WTC11 (cell line): ENCODE measurements at regions not wholly inside any gene's neighbourhood (a gene's known extent, or its start where the extent isn't known, plus 50 kb on each side); places are given as distances from the start of the nearest gene placed in this dataset.

Experiments used
- ATAC-seq: fragments of 200-7000 bp; cut with Tn5 transposase; 2 replicates; pipeline ENCODE4 v1.10.0; 2021; ENCODE audit warnings: mild to moderate bottlenecking, moderate library complexity
- CTCF ChIA-PET: fragments of 300-600 bp; sonication (Branson Sonifier 250); formaldehyde crosslinking; loops from one replicate; lab custom pipeline; 2021; ENCODE audit warnings: antibody characterized with exemption; lab: Charles Lee
- POLR2A ChIA-PET: fragments of 350-600 bp; sonication (Branson Sonifier 250); formaldehyde crosslinking; loops from one replicate; lab custom pipeline; 2021; ENCODE audit warnings: antibody characterized with exemption; lab: Charles Lee
- DNase-seq: peaks from one replicate; pipeline ENCODE4 v3.0.0; 2021; ENCODE audit warnings: low spot score
- H3K27ac Mint-ChIP-seq: 2 replicates; pipeline ENCODE4 v1.8.0; 2021; ENCODE audit warnings: mixed read lengths
- H3K27me3 Mint-ChIP-seq: 2 replicates; pipeline ENCODE4 v1.8.0; 2021; ENCODE audit warnings: low read depth, mild to moderate bottlenecking, moderate library complexity, mixed read lengths
- H3K36me3 Mint-ChIP-seq: 2 replicates; pipeline ENCODE4 v1.8.0; 2021; ENCODE audit warnings: mixed read lengths
- H3K4me1 Mint-ChIP-seq: 2 replicates; pipeline ENCODE4 v1.8.0; 2022; ENCODE audit warnings: mixed read lengths
- H3K4me3 Mint-ChIP-seq: 2 replicates; pipeline ENCODE4 v1.8.0; 2021; ENCODE audit warnings: mild to moderate bottlenecking, moderate library complexity, mixed read lengths
- H3K9me3 Mint-ChIP-seq: 2 replicates; pipeline ENCODE4 v1.8.0; 2021; ENCODE audit warnings: mixed read lengths
- ELF4 ChIP-seq: sonication (generic); formaldehyde crosslinking; IDR thresholded peaks from 2 replicates; pipeline ENCODE4 v1.8.1; 2022; ENCODE audit warnings: low read depth, mild to moderate bottlenecking, moderate library complexity, missing genetic modification reagents
- FOXJ3 ChIP-seq: sonication (generic); formaldehyde crosslinking; IDR thresholded peaks from 2 replicates; pipeline ENCODE4 v1.9.0; 2021; ENCODE audit warnings: missing genetic modification reagents, mild to moderate bottlenecking, borderline replicate concordance
- FOXK1 ChIP-seq: sonication (generic); formaldehyde crosslinking; IDR thresholded peaks from 2 replicates; pipeline ENCODE4 v1.8.0; 2022; ENCODE audit warnings: mild to moderate bottlenecking, moderate library complexity, missing genetic modification reagents
- FOXP1 ChIP-seq: sonication (generic); formaldehyde crosslinking; IDR thresholded peaks from 2 replicates; pipeline ENCODE4 v1.8.0; 2022; ENCODE audit warnings: missing genetic modification reagents, mild to moderate bottlenecking, moderate library complexity, borderline replicate concordance
- NFYB ChIP-seq: sonication (generic); formaldehyde crosslinking; conservative IDR thresholded peaks from 2 replicates; pipeline ENCODE4 v1.8.0; 2022; ENCODE audit warnings: low read depth, missing genetic modification reagents
- RELA ChIP-seq: sonication (generic); formaldehyde crosslinking; IDR thresholded peaks from 2 replicates; pipeline ENCODE4 v1.8.1; 2022; ENCODE audit warnings: missing genetic modification reagents, mild to moderate bottlenecking, borderline replicate concordance
- SMAD4 ChIP-seq: sonication (generic); formaldehyde crosslinking; IDR thresholded peaks from 2 replicates; pipeline ENCODE4 v1.8.0; 2022; ENCODE audit warnings: mild to moderate bottlenecking, missing genetic modification reagents
- SOX15 ChIP-seq: fragments of 250-450 bp; sonication (Bioruptor Pico); IDR thresholded peaks from 2 replicates; pipeline ENCODE4 v1.9.0; 2021; ENCODE audit warnings: mild to moderate bottlenecking
- TEAD4 ChIP-seq: sonication (generic); formaldehyde crosslinking; IDR thresholded peaks from 2 replicates; pipeline ENCODE4 v1.8.0; 2022; ENCODE audit warnings: mild to moderate bottlenecking, missing genetic modification reagents
- TP53 ChIP-seq: sonication (generic); formaldehyde crosslinking; IDR thresholded peaks from 2 replicates; pipeline ENCODE4 v1.8.1; 2023; ENCODE audit warnings: mild to moderate bottlenecking, missing genetic modification reagents
- ZNF263 ChIP-seq: sonication (generic); formaldehyde crosslinking; IDR thresholded peaks from 2 replicates; pipeline ENCODE4 v1.8.1; 2022; ENCODE audit warnings: low read depth, mild to moderate bottlenecking, moderate library complexity, missing genetic modification reagents
- ZNF416 ChIP-seq: fragments of 250-450 bp; sonication (Bioruptor Pico); IDR thresholded peaks from 2 replicates; pipeline ENCODE4 v1.9.0; 2021; ENCODE audit warnings: mild to moderate bottlenecking, inconsistent platforms
- ZNF423 ChIP-seq: fragments of 250-450 bp; sonication (Bioruptor Pico); IDR thresholded peaks from 2 replicates; pipeline ENCODE4 v2.1.2; 2022; ENCODE audit warnings: mild to moderate bottlenecking, moderate library complexity
- TF ChIP-seq, protein P1 (sequence below): sonication (generic); formaldehyde crosslinking; IDR thresholded peaks from 2 replicates; pipeline ENCODE4 v1.8.0; 2023; ENCODE audit warnings: mild to moderate bottlenecking, missing genetic modification reagents
- TF ChIP-seq, protein P2 (sequence below): sonication (generic); formaldehyde crosslinking; conservative IDR thresholded peaks from 2 replicates; pipeline ENCODE4 v1.8.1; 2022; ENCODE audit warnings: mild to moderate bottlenecking, missing genetic modification reagents
- TF ChIP-seq, protein P3 (sequence below): sonication (generic); formaldehyde crosslinking; IDR thresholded peaks from 2 replicates; pipeline ENCODE4 v1.8.0; 2022; ENCODE audit warnings: mild to moderate bottlenecking, missing genetic modification reagents
- TF ChIP-seq, protein P4 (sequence below): fragments of 250-450 bp; sonication (Bioruptor Pico); IDR thresholded peaks from 2 replicates; pipeline ENCODE4 v1.9.0; 2021; ENCODE audit warnings: mild to moderate bottlenecking
- TF ChIP-seq, protein P5 (sequence below): sonication (generic); formaldehyde crosslinking; IDR thresholded peaks from 2 replicates; pipeline ENCODE4 v1.8.1; 2022; ENCODE audit warnings: mild to moderate bottlenecking, missing genetic modification reagents, moderate library complexity, borderline replicate concordance
- TF ChIP-seq, protein P6 (sequence below): sonication (generic); formaldehyde crosslinking; IDR thresholded peaks from 2 replicates; pipeline ENCODE4 v1.8.0; 2023; ENCODE audit warnings: missing genetic modification reagents
- TF ChIP-seq, protein P7 (sequence below): fragments of 250-450 bp; sonication (Bioruptor Pico); IDR thresholded peaks from 2 replicates; pipeline ENCODE4 v1.9.0; 2021; ENCODE audit warnings: moderate library complexity, mild to moderate bottlenecking, inconsistent platforms, borderline replicate concordance
- TF ChIP-seq, protein P8 (sequence below): sonication (generic); formaldehyde crosslinking; IDR thresholded peaks from 2 replicates; pipeline ENCODE4 v1.8.1; 2022; ENCODE audit warnings: low read depth, mild to moderate bottlenecking, moderate library complexity, missing genetic modification reagents, borderline replicate concordance
- TF ChIP-seq, protein P9 (sequence below): sonication (generic); formaldehyde crosslinking; IDR thresholded peaks from 2 replicates; pipeline ENCODE4 v1.8.1; 2022; ENCODE audit warnings: missing genetic modification reagents, borderline replicate concordance
- TF ChIP-seq, protein P10 (sequence below): sonication (generic); formaldehyde crosslinking; IDR thresholded peaks from 2 replicates; pipeline ENCODE4 v1.8.1; 2023; ENCODE audit warnings: mild to moderate bottlenecking, missing genetic modification reagents, moderate library complexity

DNA sequence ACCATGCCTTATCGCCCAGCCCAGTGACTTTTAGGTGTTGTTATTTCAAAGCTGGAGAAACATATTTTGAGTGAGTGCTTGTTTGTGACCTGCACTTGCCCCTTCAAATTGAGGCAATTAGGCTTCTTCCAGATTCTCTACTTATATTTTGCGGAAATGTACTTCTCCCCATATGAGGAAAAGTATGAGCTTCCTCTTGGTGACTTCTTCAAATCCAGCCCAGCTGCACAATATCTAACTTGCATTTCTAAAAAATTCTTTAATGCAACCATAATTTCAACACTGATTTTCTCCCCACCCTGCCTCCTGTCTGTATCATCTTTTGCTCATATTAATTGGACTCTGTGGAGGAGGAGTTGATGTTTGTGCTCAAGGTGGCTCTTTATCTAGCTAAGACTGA is 391.2 kb upstream of the POU3F3 start (continued):
- TF ChIP-seq, protein P1, sequence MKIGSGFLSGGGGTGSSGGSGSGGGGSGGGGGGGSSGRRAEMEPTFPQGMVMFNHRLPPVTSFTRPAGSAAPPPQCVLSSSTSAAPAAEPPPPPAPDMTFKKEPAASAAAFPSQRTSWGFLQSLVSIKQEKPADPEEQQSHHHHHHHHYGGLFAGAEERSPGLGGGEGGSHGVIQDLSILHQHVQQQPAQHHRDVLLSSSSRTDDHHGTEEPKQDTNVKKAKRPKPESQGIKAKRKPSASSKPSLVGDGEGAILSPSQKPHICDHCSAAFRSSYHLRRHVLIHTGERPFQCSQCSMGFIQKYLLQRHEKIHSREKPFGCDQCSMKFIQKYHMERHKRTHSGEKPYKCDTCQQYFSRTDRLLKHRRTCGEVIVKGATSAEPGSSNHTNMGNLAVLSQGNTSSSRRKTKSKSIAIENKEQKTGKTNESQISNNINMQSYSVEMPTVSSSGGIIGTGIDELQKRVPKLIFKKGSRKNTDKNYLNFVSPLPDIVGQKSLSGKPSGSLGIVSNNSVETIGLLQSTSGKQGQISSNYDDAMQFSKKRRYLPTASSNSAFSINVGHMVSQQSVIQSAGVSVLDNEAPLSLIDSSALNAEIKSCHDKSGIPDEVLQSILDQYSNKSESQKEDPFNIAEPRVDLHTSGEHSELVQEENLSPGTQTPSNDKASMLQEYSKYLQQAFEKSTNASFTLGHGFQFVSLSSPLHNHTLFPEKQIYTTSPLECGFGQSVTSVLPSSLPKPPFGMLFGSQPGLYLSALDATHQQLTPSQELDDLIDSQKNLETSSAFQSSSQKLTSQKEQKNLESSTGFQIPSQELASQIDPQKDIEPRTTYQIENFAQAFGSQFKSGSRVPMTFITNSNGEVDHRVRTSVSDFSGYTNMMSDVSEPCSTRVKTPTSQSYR (CRISPR knock-in tag): no peak
- TF ChIP-seq, protein P2, sequence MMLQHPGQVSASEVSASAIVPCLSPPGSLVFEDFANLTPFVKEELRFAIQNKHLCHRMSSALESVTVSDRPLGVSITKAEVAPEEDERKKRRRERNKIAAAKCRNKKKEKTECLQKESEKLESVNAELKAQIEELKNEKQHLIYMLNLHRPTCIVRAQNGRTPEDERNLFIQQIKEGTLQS: no peak
- no peak for TF ChIP-seq FOXK1 (CRISPR knock-in tag)
- no peak for TF ChIP-seq ZNF263
- TF ChIP-seq SOX15 (CRISPR knock-in tag): no peak
- TF ChIP-seq, protein P3, sequence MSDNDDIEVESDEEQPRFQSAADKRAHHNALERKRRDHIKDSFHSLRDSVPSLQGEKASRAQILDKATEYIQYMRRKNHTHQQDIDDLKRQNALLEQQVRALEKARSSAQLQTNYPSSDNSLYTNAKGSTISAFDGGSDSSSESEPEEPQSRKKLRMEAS: no peak

DNA sequence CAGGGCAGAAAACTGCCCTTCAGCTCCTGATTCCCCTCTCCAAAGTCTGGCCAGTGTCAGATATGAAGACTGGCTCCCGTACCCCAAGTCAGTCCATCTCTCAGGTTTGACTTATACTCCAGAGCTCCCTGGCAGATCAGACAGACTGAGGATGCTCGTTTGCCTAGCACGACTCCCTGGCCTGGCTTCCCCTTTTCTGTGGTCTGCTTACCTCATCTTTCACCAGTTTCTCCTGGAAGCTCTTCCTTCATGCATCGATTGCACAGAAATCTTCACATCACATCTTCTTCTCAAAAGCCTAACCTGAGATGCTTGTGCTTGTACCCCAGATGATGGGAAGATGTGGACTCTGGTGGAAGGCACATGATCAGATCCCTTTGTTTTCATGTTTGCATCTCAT is 387.9 kb upstream of the POU3F3 start:
- ChIA-PET CTCF (no interaction called here), POLR2A (no interaction called here)
- Mint-ChIP-seq H3K36me3 (no peaks in the 10 kb centered on the region), H3K4me3 (no peak overlapping the region), H3K27me3 (peaks cover 4% of the 10 kb centered on the region; the same call in 1 of the 2 replicates), H3K4me1 (peaks cover 25% of the 10 kb centered on the region), H3K27ac (no peak overlapping the region), H3K9me3 (peaks cover 10% of the 10 kb centered on the region)
- ATAC-seq: no peak
- no peak for DNase-seq
- TF ChIP-seq, protein P4, sequence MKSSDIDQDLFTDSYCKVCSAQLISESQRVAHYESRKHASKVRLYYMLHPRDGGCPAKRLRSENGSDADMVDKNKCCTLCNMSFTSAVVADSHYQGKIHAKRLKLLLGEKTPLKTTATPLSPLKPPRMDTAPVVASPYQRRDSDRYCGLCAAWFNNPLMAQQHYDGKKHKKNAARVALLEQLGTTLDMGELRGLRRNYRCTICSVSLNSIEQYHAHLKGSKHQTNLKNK (CRISPR knock-in tag): no peak
- no peak for TF ChIP-seq FOXP1 (CRISPR knock-in tag)
- TF ChIP-seq ZNF416 (CRISPR knock-in tag): no peak
- TF ChIP-seq, protein P5, sequence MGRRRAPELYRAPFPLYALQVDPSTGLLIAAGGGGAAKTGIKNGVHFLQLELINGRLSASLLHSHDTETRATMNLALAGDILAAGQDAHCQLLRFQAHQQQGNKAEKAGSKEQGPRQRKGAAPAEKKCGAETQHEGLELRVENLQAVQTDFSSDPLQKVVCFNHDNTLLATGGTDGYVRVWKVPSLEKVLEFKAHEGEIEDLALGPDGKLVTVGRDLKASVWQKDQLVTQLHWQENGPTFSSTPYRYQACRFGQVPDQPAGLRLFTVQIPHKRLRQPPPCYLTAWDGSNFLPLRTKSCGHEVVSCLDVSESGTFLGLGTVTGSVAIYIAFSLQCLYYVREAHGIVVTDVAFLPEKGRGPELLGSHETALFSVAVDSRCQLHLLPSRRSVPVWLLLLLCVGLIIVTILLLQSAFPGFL (CRISPR knock-in tag): no peak
- TF ChIP-seq TEAD4: no peak
- TF ChIP-seq, protein P6, sequence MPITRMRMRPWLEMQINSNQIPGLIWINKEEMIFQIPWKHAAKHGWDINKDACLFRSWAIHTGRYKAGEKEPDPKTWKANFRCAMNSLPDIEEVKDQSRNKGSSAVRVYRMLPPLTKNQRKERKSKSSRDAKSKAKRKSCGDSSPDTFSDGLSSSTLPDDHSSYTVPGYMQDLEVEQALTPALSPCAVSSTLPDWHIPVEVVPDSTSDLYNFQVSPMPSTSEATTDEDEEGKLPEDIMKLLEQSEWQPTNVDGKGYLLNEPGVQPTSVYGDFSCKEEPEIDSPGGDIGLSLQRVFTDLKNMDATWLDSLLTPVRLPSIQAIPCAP: no peak
- TF ChIP-seq, protein P7, sequence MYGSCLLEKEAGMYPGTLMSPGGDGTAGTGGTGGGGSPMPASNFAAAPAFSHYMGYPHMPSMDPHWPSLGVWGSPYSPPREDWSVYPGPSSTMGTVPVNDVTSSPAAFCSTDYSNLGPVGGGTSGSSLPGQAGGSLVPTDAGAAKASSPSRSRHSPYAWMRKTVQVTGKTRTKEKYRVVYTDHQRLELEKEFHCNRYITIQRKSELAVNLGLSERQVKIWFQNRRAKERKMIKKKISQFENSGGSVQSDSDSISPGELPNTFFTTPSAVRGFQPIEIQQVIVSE (CRISPR knock-in tag): no peak
- TF ChIP-seq SMAD4: no peak
- TF ChIP-seq FOXK1 (CRISPR knock-in tag): no peak
- TF ChIP-seq, protein P8, sequence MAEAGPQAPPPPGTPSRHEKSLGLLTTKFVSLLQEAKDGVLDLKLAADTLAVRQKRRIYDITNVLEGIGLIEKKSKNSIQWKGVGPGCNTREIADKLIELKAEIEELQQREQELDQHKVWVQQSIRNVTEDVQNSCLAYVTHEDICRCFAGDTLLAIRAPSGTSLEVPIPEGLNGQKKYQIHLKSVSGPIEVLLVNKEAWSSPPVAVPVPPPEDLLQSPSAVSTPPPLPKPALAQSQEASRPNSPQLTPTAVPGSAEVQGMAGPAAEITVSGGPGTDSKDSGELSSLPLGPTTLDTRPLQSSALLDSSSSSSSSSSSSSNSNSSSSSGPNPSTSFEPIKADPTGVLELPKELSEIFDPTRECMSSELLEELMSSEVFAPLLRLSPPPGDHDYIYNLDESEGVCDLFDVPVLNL (CRISPR knock-in tag): no peak
- TF ChIP-seq, protein P9, sequence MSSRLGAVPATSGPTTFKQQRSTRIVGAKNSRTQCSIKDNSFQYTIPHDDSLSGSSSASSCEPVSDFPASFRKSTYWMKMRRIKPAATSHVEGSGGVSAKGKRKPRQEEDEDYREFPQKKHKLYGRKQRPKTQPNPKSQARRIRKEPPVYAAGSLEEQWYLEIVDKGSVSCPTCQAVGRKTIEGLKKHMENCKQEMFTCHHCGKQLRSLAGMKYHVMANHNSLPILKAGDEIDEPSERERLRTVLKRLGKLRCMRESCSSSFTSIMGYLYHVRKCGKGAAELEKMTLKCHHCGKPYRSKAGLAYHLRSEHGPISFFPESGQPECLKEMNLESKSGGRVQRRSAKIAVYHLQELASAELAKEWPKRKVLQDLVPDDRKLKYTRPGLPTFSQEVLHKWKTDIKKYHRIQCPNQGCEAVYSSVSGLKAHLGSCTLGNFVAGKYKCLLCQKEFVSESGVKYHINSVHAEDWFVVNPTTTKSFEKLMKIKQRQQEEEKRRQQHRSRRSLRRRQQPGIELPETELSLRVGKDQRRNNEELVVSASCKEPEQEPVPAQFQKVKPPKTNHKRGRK (CRISPR knock-in tag): no peak
- no peak for TF ChIP-seq NFYB (CRISPR knock-in tag)
- no peak for TF ChIP-seq ELF4
- TF ChIP-seq, protein P10, sequence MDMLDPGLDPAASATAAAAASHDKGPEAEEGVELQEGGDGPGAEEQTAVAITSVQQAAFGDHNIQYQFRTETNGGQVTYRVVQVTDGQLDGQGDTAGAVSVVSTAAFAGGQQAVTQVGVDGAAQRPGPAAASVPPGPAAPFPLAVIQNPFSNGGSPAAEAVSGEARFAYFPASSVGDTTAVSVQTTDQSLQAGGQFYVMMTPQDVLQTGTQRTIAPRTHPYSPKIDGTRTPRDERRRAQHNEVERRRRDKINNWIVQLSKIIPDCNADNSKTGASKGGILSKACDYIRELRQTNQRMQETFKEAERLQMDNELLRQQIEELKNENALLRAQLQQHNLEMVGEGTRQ (CRISPR knock-in tag): no peak
- no peak for TF ChIP-seq TP53
- no peak for TF ChIP-seq ZNF423
- TF ChIP-seq RELA: no peak
- TF ChIP-seq FOXJ3 (CRISPR knock-in tag): no peak
